ENCODE measurements at regions not wholly inside any gene's neighbourhood (a gene's known extent, or its start where the extent isn't known, plus 50 kb on each side); places are given as distances from the start of the nearest gene placed in this dataset.

- ChIA-PET POLR2A (no interaction called here), CTCF (no interaction called here)
- DNase-seq (ENCODE audit: low read depth in 1 of 2, low spot score in 1 of 2) (no peak), FAIRE-seq (no peak), ATAC-seq (no peak)
- no peak overlapping the region for H3K27ac ChIP-seq
- H3K9me3 ChIP-seq = no peaks in the 10 kb centered on the region; the same call in 2 of the 3 replicates
- 40% methylated on average over 2 of the region's 2 CpGs for WGBS (ENCODE audit: missing lambda C conversion rate)
- no peaks in the 10 kb centered on the region for H3K4me1 ChIP-seq
- H3K4me3 ChIP-seq = no peak overlapping the region
- no peak for TF ChIP-seq EHMT2 (IDR thresholded peaks at IDR 0.05; ENCODE audit: low read depth)
- no peak for TF ChIP-seq RARB (CRISPR knock-in tag; IDR thresholded peaks at IDR 0.05)
- no peak for TF ChIP-seq CHD2 (IDR thresholded peaks at IDR 0.05; ENCODE audit: low read length, partially characterized antibody)
- TF ChIP-seq TFCP2L1 (CRISPR knock-in tag; IDR thresholded peaks at IDR 0.05) = no peak
- no peak for TF ChIP-seq CTCF (IDR thresholded peaks at IDR 0.05)
- TF ChIP-seq SREBF2 (IDR thresholded peaks at IDR 0.05) = no peak
- no peak overlapping the region for H3K4me2 ChIP-seq
Observed at GRCh38 chr3:162992741-162993140, 1496.1 kb downstream of the OTOL1 start.

- H3K9me3 ChIP-seq = no peaks in the 10 kb centered on the region; the same call in 2 of the 3 replicates
- 2% methylated on average over 1 of the region's 1 CpG for WGBS (ENCODE audit: missing lambda C conversion rate)
- no peaks in the 10 kb centered on the region for H3K4me1 ChIP-seq
- DNase-seq (ENCODE audit: low read depth in 1 of 2, low spot score in 1 of 2) (no peak), FAIRE-seq (no peak), ATAC-seq (no peak)
- no peak overlapping the region for H3K4me2 ChIP-seq
- no peak overlapping the region for H3K4me3 ChIP-seq
- H3K27ac ChIP-seq = no peak overlapping the region
- ChIA-PET POLR2A (no interaction called here), CTCF (no interaction called here)
- TF ChIP-seq EHF (CRISPR knock-in tag; IDR thresholded peaks at IDR 0.05) (no peak), HOXB13 (CRISPR knock-in tag; IDR thresholded peaks at IDR 0.05; ENCODE audit: low read depth) (no peak), USF2 (IDR thresholded peaks at IDR 0.05) (no peak), RAD21 (conservative IDR thresholded peaks at IDR 0.05 in 1 of 2, IDR thresholded peaks at IDR 0.05 in 1 of 2) (no peak), HES2 (IDR thresholded peaks at IDR 0.05) (no peak), CHD2 (IDR thresholded peaks at IDR 0.05; ENCODE audit: low read length, partially characterized antibody) (no peak), CBX2 (IDR thresholded peaks at IDR 0.05; ENCODE audit: borderline replicate concordance, low read depth) (no peak), GATA3 (IDR thresholded peaks at IDR 0.05; ENCODE audit: borderline replicate concordance) (no peak), CBX8 (IDR thresholded peaks at IDR 0.05) (no peak), HMGXB4 (CRISPR knock-in tag; IDR thresholded peaks at IDR 0.05; ENCODE audit: borderline replicate concordance) (no peak), BCL3 (IDR thresholded peaks at IDR 0.05) (no peak), ESRRA (IDR thresholded peaks at IDR 0.05; ENCODE audit: borderline replicate concordance, low read length) (no peak), JUN (IDR thresholded peaks at IDR 0.05) (no peak), ELK1 (IDR thresholded peaks at IDR 0.05; ENCODE audit: low read depth, low read length) (no peak), NR3C1 (IDR thresholded peaks at IDR 0.05) (no peak), PBX3 (IDR thresholded peaks at IDR 0.05) (no peak), MYC (IDR thresholded peaks at IDR 0.05; ENCODE audit: borderline replicate concordance, low read length) (no peak), FOSL2 (IDR thresholded peaks at IDR 0.05) (no peak), FOSL2 (CRISPR knock-in tag; IDR thresholded peaks at IDR 0.05) (no peak), EHMT2 (IDR thresholded peaks at IDR 0.05; ENCODE audit: low read depth) (no peak)
Observed at GRCh38 chr3:162994165-162994564, 1497.6 kb downstream of the OTOL1 start.

Measured in A549 (cell line).